CD4-positive, alpha-beta T cell treated with Interleukin-21 for 1 hour (primary cell): ENCODE measurements at regions not wholly inside any gene's neighbourhood (a gene's known extent, or its start where the extent isn't known, plus 50 kb on each side); places are given as distances from the start of the nearest gene placed in this dataset.

ENCODE experiments used
- DNase-seq: peaks from one replicate; pipeline ENCODE4 v3.0.0-alpha.2; 2020

DNA sequence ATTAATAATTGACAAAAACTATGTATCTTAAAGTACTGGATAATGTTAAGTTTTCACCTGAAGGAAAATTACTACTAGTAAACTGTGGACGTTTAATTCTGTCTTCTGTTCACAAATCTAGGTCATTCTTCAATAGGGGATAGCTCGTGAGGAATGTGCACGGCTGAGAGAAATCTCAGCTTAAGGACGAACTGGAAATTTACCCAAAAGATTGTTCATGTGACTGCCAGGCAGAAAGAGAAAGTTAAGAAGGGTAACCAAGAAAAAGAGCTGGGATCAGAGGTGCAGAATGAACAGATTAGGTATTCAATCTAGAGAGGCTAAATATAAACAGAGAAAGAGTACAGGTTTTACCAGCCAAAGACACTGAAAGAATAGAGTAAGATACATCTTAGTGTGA, 245.3 kb downstream of the CASP12 start:
- no peak for DNase-seq

DNA sequence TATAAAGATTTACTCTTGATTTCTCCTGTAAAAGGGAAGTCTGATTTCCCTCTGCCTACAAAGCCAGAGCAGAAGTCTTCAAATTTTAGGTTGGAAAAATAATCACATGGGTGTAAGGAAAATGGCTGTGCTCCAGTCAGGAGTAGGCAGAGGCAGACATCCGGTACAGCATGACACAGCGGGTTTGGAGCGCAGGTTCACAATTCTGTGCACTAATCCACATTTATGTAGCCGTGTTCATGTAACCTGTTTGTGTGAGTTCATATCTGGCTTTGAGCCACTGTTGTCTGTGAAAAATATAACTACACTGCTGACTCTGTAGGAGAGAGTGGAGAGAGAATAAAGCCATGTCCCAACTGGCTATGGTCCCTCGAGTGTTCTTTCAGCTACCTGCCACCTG, 248.0 kb downstream of the CASP12 start:
- no peak for DNase-seq

DNA sequence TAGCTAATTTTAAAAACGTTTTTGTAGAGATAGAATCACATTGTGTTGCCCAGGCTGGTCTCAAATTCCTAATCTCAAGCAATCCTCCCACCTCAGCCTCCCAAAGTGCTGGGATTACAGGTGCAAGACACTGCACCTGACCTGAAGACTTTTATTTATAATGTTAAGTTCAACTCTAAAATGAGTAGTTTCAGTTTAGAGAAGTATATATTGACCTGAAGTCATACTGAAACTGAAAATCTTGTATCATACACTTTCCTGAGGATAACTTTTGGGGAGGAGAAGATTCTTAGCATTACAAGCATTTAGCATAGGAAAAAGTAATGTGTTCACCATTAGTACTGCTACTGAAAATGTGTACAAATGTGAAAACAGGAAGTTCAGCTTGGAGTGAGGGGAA, 249.3 kb downstream of the CASP12 start:
- no peak for DNase-seq

- DNase-seq = no peak
Observed at GRCh38 chr11:104645261-104646222, 252.7 kb downstream of the CASP12 start.

DNA sequence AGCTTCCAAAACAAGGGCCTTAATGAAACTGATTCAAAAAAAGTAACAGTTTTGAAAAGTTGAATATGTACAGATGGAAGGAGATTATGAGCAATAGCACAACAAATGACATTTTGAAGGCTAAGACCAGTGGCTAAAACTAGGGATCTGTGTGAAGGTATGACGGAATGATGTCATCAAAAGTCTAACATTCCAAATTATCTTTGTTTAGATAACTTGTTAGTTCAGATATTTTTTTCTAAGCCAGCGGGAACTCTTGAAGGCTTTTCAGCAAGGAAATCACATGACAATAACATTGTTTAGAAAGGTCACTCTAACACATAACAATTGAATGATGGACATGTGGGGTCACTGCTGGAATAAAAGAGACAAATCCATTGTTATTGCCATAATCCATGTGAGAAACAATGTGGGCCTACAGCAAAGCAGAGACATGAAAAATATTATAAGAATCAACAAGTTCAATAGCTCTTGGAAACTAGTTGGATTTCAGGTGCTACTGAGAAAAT, 260.5 kb downstream of the CASP12 start:
- no peak for DNase-seq

DNA sequence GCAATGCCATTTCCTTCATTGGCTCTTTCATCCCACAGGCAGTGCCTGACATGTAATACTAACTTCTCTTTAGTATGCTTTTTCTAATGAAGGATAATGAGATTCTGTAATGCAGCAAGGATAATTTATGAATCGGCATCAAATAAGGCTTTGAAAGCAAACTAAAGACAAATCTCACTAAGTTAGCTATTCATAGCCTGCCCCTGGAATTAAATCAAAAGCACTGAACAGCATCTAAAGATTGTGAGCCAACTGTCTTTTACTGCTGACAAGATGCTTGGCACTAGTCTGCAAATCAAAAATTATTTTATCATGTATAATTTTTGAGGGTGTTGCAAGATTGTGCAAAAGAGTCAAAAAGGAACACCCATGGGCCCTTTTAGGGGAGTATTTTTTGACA, 265.0 kb downstream of the CASP12 start:
- DNase-seq = no peak

DNA sequence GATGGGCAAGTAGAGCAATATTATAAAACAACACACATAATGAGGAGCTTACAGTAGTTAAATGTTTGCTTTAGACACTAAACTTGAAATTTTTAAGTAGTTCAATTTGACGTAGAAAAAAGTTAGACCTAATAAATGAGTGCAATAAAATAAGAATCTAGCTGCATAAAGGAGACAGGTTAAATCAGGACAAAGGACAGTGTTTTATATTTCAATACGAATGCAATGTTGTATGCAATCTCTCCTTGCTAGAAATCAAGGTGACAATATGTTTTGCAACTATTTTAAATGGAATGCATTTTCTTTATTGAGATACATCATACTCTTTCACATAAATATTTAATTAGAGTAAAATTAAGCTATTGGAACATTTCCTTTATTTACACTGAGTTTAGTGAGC, 267.9 kb downstream of the CASP12 start:
- DNase-seq = no peak

DNA sequence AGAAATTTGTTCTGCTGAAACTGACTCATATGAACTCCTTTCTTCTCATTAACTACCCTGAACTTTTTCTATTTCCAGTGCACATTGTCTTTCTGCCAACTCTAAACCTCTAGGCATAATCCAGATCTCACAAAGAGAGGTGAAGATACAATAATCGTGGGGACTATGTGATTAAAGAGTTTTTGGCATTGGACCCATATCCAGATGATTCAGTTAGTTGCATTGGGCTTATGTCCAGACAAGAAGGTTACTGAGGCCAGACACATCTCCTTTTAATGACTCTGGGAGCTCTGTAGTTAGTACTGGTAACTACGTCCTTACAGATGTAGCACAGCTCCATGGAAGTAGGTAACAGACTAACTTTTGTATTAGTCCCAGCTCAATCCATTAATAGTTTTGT, 273.0 kb downstream of the CASP12 start:
- DNase-seq = no peak

- no peak for DNase-seq
Observed at GRCh38 chr11:104624021-104624420, 274.2 kb downstream of the CASP12 start.

- DNase-seq = no peak
Observed at GRCh38 chr11:104623518-104623917, 274.7 kb downstream of the CASP12 start.

DNA sequence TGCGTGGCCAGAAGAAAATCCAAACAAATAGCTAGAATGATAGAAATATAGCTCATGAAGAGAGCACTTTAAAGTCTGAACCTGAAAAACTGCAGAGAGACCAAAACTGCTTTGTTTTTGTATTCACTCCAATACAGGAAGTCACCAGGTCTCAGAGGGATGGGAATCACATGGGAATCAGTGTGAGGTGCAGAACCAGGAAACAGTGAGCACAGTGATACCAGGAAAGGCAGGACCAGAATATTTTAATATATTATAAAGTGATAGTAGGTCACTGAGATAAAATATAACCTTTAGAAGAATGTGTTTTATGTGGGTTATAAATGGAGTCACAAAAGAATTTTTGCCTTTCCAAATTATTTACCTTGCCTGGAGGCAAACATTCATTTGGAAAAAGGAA, 277.3 kb downstream of the CASP12 start:
- DNase-seq = no peak

GRCh38 chr11:104619751-104620150, 278.5 kb downstream of the CASP12 start:
- DNase-seq = no peak

DNA sequence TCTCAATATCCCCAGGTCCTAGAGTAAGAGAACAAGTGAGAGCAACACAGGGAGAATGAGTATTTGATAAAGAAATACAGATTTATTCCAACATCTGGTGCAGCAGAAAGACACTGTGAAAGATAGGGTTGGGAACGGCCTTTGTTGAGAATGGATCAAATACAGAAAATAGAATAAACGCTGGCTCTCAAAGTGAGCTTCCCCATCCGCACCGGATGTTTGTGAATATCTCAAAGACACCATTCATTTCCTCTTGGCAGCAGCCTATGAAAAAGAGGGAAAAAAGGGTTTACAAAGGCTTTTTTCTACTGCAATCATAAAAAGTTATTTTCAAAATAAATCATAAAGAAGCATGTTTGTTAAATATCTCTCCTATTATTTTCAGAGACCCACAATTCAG, 279.3 kb downstream of the CASP12 start:
- DNase-seq = no peak

GRCh38 chr11:104614961-104615360, 283.3 kb downstream of the CASP12 start:
- DNase-seq = no peak

- no peak for DNase-seq
Observed at GRCh38 chr11:104614117-104614680, 284.1 kb downstream of the CASP12 start.

GRCh38 chr11:104610635-104611034, 287.6 kb downstream of the CASP12 start:
- DNase-seq = no peak

DNA sequence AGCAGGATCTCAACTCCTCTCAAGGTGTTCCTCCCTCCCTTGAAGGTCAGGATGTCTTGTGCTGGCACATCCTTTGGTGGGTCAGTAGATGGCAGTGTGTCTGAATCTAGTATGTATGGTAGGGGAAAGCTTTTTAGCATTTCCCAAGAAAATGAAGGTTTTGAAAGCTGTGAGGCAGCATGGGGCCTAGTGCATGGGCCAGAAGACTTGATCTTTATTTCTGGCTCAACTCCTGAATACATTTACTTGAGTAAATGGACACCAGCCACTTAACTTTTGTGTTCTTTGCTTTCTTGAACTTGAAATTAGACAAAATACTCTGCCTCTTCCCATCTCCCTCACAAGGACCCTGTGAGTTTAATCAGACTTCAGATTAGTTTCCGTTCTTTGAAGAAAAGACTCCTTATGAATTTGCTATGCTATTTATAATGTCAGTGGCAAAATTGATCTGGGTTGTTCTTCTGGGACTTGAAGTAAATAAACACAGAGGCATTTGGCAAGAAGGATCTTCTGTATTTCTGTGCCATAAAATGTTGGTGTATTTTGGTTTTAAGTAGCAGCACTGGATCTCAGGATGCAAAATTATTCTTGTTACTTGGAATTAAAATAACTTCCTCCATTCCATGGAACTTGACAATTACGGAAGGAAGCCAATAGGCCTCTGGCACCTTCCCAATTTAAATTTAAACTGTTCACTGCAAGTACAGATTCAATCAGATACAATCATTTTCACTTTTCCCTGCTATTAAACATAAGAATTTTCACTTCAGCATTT, 288.8 kb downstream of the CASP12 start:
- peak; percentile 63 for DNase-seq

DNA sequence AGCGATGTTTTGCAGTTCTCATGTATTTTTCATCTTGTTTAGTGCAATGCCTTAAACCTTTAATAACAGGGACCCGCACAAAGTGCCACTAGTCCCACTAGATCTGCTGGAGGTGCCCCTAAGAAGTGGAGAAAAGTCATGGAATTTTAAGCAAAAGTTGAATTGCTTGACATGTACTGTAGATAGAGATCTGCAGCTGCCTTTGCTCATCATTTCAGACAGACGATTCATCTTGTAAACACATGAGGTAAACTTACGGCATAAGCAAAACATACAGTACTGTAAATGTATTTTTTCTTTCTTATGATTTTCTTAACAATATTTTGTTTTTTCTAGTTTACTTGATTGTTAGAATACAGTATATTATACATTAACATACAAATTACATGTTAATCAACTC, 295.6 kb downstream of the CASP12 start:
- DNase-seq = no peak

DNA sequence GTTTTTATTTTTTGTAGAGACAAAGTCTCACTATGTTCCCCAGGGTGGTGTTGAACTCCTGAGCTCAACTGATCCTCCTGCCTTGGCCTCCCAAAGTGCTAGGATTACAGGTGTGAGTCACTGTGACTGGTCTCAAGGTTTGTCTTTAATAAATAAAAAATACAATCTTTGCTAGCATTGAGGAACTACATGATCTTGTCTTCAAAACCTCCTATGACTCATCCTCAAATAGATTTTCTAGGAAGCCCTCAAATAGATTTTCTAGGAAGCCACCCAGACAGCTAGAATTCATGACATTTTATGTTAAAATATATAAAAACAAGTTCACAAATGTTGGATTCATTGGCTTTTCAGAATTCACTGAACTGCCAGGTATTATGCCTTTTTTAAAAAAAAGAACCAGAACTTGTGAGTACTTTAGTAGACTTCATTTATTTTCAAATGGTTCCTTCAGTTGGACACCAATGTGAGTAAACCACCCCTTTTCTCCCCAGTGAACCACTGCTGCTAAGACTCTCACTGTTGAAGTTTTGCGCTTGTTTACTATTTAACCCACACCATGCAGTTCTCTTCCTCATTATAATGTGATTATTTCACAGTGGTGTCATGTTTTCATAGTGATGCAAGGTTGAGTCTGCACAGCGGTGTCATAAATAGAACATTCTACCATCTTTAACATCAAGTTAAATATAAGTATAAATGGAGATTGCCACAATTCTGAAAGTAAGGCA, 303.9 kb downstream of the CASP12 start:
- no peak for DNase-seq

DNA sequence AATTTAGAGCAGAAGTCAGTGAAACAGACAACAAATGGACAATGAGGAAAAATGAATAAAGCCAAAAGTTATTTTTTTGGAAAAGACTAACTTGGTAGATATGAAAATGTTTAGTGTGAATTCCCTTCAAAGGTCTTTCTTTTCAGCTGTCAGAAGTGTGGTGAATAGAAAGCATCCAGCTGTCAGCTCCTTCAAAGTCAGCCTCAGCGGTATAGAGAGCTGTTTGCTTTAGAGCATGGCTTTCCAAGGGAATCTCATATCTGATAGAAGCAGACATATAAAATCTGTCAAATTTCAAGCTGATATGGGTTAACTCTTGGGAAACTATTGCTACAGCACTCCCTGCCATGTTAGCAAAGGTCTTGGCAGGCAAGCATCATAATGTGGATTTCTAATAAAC, 309.3 kb downstream of the CASP12 start:
- no peak for DNase-seq

DNA sequence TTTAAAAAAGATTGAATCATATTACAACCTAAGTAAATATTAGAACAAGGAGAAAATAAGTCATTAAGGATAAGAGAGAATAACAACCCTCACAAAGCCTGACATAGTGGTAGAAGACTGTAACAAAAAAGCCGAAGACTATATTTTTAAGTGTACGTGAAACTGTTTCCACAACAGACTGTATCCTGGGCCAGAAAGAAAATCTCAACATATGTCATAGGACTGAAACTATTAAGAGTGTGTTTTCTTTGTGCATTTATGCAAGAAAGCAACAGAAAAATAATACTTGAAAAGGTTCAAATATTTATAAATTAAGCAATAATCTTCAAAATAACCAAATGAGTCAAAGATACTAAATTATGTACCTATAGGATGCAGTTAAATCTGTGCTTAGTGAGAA, 309.8 kb downstream of the CASP12 start:
- no peak for DNase-seq

- DNase-seq = no peak
Observed at GRCh38 chr11:104584823-104585222, 313.4 kb downstream of the CASP12 start.

- no peak for DNase-seq
Observed at GRCh38 chr11:104583857-104584256, 314.4 kb downstream of the CASP12 start.
